BE2C (cell line): ENCODE measurements at regions not wholly inside any gene's neighbourhood (a gene's known extent, or its start where the extent isn't known, plus 50 kb on each side); places are given as distances from the start of the nearest gene placed in this dataset.

Experiments
- DNase-seq: peaks from one replicate; pipeline ENCODE4 v3.0.0-alpha.2; 2020
- H3K27me3 ChIP-seq: fragments of 250-450 bp; sonication (Bioruptor Pico); 2 replicates; pipeline ENCODE4 v1.5.1; 2020; ENCODE audit warnings: mild to moderate bottlenecking
- H3K36me3 ChIP-seq: fragments of 250-450 bp; sonication (Bioruptor Pico); 2 replicates; pipeline ENCODE4 v1.5.1; 2020; ENCODE audit warnings: mild to moderate bottlenecking
- H3K4me1 ChIP-seq: fragments of 250-450 bp; sonication (Bioruptor Pico); 2 replicates; pipeline ENCODE4 v1.5.1; 2020
- H3K4me3 ChIP-seq: 2 replicates; pipeline ENCODE4 v1.5.1; 2011; ENCODE audit warnings: low read depth, low read length
- H3K9me3 ChIP-seq: fragments of 250-450 bp; sonication (Bioruptor Pico); 2 replicates; pipeline ENCODE4 v1.5.1; 2020
- TF ChIP-seq, protein P1 (sequence below): IDR thresholded peaks from 2 replicates; pipeline ENCODE4 v1.5.1; 2012; ENCODE audit warnings: mild to moderate bottlenecking, low read depth, low read length

DNA sequence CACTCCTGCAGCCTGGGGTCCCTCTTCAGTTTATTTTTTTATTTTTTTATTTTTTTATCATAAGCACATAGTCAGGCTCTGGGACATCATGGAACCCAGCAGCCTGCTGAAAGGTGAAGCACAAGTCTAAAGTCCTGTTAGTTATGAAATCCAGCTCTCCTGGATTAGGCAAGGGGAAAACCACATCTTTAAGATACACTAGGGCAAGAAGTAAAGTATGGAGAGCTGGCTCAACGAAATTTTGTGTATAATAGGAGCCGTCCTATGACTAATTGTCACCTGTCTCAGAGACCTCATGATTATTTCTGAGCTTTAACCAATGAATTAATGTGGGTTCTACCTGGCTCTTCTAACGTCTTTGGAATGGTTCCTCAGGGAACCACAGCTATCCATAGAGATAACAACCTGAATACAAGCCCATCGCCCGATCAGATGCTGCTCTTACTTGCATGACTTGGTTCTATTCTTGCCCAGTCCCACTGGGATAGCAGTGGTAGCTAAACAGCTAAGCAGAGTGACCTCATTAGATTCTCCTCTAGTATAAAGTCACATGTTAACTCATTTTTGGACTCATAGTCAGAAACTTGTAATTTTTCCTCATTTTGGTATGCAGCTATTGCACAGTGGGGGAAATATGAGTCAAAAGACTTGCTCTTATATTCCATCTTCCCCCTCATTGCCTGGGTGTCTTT is 122.7 kb downstream of the LMO4 start:
- DNase-seq: no peak
- TF ChIP-seq, protein P1, sequence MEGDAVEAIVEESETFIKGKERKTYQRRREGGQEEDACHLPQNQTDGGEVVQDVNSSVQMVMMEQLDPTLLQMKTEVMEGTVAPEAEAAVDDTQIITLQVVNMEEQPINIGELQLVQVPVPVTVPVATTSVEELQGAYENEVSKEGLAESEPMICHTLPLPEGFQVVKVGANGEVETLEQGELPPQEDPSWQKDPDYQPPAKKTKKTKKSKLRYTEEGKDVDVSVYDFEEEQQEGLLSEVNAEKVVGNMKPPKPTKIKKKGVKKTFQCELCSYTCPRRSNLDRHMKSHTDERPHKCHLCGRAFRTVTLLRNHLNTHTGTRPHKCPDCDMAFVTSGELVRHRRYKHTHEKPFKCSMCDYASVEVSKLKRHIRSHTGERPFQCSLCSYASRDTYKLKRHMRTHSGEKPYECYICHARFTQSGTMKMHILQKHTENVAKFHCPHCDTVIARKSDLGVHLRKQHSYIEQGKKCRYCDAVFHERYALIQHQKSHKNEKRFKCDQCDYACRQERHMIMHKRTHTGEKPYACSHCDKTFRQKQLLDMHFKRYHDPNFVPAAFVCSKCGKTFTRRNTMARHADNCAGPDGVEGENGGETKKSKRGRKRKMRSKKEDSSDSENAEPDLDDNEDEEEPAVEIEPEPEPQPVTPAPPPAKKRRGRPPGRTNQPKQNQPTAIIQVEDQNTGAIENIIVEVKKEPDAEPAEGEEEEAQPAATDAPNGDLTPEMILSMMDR: no peak

DNA sequence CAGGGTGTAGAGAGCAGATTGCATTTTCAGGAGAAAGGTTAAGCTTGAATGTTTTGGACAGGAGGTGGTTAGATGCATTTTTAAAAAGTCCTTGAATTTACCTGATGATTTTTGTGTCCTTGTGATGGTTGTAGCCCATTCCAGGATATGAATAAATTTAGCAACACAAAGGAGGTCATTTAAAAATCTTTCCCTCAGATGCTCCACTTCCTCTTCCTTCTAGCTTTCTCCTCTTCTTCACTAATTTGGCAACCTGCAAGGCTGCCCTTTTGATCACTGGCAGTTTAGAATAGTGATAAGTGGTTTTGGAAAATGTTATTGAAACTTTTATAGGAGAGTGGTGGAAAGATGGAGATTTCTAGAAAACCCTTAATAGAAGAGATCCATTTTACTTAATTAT is 124.0 kb downstream of the LMO4 start:
- H3K4me1 ChIP-seq: peaks cover 4% of the 10 kb centered on the region; the same call in 1 of the 2 replicates
- TF ChIP-seq, protein P1: no peak
- DNase-seq: no peak
- no peaks in the 10 kb centered on the region for H3K27me3 ChIP-seq
- H3K36me3 ChIP-seq: no peaks in the 10 kb centered on the region
- H3K9me3 ChIP-seq: no peaks in the 10 kb centered on the region
- H3K4me3 ChIP-seq: no peak overlapping the region

More for the DNA sequence above, 122.7 kb downstream of the LMO4 start:
- no peaks in the 10 kb centered on the region for H3K36me3 ChIP-seq
- H3K9me3 ChIP-seq: no peaks in the 10 kb centered on the region
- no peaks in the 10 kb centered on the region for H3K27me3 ChIP-seq
- peaks cover 4% of the 10 kb centered on the region; the same call in 1 of the 2 replicates for H3K4me1 ChIP-seq
- no peak overlapping the region for H3K4me3 ChIP-seq

DNA sequence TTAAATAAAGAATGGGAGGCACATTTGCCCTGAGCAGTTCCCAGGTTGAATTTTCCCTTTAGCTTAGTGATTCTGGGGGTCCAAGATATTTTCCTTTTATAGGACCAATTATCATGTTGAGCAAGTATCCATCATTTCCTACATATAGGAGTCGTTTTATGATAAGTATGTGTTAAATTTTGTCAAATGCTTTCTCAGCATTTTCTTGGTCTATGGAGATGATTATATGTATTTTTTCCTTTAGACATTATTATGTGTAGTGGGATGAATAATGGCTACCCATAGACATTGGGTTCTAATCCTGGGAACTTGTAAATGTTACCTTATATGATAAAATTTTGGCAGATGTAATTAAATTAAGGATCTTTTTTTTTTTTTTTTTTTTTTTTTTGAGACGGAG is 128.7 kb downstream of the LMO4 start:
- H3K4me3 ChIP-seq: no peak overlapping the region
- no peaks in the 10 kb centered on the region for H3K27me3 ChIP-seq
- no peaks in the 10 kb centered on the region for H3K9me3 ChIP-seq
- TF ChIP-seq, protein P1: no peak
- no peaks in the 10 kb centered on the region for H3K4me1 ChIP-seq
- DNase-seq: no peak
- H3K36me3 ChIP-seq: no peaks in the 10 kb centered on the region

DNA sequence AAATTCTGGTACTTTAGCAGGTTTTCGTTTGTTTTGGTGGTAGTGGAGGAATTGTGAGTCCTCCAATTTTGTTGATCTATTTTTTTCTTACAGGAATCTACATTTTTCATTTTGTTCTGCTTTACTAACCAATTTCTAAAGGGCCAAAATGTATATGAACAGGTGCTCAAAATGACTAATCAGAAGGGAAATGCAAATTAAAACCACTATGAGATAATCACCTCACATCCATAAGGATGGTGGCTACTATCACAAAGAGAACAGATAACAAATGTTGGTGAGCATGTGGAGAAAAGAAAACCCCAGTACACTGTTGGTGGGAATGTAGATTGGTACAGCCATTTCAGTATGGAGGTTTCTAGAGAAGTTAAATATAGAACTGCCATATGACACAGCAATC is 134.2 kb downstream of the LMO4 start:
- no peaks in the 10 kb centered on the region for H3K27me3 ChIP-seq
- H3K4me1 ChIP-seq: no peaks in the 10 kb centered on the region
- DNase-seq: no peak
- H3K4me3 ChIP-seq: no peak overlapping the region
- TF ChIP-seq, protein P1: no peak
- no peaks in the 10 kb centered on the region for H3K36me3 ChIP-seq
- H3K9me3 ChIP-seq: no peaks in the 10 kb centered on the region

DNA sequence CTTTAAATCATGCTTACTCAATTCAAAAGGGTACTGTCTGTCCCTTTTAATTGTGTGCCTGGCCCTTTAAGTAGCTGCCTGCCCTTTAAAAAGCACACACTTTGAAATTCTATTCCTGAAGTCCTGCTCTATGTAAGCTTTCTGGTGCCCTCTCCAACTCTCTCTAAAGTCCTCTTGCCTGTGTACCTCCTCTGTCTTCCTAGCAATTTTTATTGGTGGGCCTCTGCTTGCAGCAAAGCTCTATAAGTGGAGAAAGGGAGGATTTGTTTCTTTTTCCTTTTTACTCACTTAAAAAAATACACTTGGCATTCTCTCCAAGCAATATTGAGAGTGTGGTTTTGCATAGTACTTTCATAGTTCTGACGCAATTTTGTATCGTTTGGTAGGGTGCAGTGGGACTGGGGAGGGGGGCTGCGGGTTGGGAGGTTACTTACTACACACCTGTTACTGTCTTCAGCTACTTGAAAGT is 135.4 kb downstream of the LMO4 start:
- H3K4me3 ChIP-seq: no peak overlapping the region
- TF ChIP-seq, protein P1: no peak
- H3K36me3 ChIP-seq: no peaks in the 10 kb centered on the region
- H3K4me1 ChIP-seq: no peaks in the 10 kb centered on the region
- no peak for DNase-seq
- H3K9me3 ChIP-seq: no peaks in the 10 kb centered on the region
- no peaks in the 10 kb centered on the region for H3K27me3 ChIP-seq

DNA sequence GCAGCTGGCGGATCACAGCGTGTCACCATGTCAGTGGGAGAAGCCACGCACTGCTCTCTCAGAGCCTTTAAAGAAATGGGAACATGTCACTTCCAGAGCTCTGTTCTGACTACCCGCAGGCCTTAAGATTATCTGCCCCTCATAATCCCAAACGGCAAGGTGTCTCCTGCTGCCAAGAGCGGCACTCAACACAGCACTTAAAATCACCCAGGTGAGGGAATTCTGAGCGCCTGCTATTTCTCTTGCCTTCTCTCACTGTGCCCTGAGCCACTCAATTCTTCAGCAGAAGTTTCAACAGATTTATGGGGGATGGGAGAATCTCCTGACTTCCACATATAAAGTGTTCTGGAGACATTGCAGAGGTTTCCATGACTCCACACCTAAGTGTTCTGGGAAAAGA is 137.9 kb downstream of the LMO4 start:
- Histone ChIP-seq H3K4me1 (no peaks in the 10 kb centered on the region), H3K36me3 (no peaks in the 10 kb centered on the region), H3K9me3 (no peaks in the 10 kb centered on the region), H3K27me3 (no peaks in the 10 kb centered on the region), H3K4me3 (no peak overlapping the region)
- TF ChIP-seq, protein P1: no peak
- DNase-seq: no peak
